Activated effector memory CD4-positive, alpha-beta T cell treated with anti-CD3 and anti-CD28 coated beads, Interleukin-2, amount 50 U/mL, for 16 hours (primary cell): ENCODE measurements at regions not wholly inside any gene's neighbourhood (a gene's known extent, or its start where the extent isn't known, plus 50 kb on each side); places are given as distances from the start of the nearest gene placed in this dataset.
"Not testable (repeated sequence)": the region's sequence is repeated elsewhere in the genome, so short reads cannot be mapped to it uniquely, and the experiment has no call there.

Experiments used
- DNase-seq: peaks from one replicate; pipeline ENCODE4 v3.0.0-alpha.2; 2020

GRCh38 chr3:153269730-153270129 lies 107.7 kb downstream of the RAP2B start:
- DNase-seq, result no peak

GRCh38 chr3:153273217-153273616 lies 111.2 kb downstream of the RAP2B start:
- DNase-seq, result no peak

- DNase-seq, result no peak
Observed at GRCh38 chr3:153273767-153274435, 111.9 kb downstream of the RAP2B start.

GRCh38 chr3:153274561-153274960 lies 112.5 kb downstream of the RAP2B start:
- no peak for DNase-seq

GRCh38 chr3:153275514-153275913 lies 113.5 kb downstream of the RAP2B start:
- no peak for DNase-seq

- no peak for DNase-seq
Observed at GRCh38 chr3:153277029-153277428, 115.0 kb downstream of the RAP2B start.

- DNase-seq, result not testable (repeated sequence)
Observed at GRCh38 chr3:153281236-153281997, 119.4 kb downstream of the RAP2B start.

GRCh38 chr3:153282355-153282754 lies 120.3 kb downstream of the RAP2B start:
- no peak for DNase-seq

- peak; percentile 73 for DNase-seq
Observed at GRCh38 chr3:153284282-153284938, 122.4 kb downstream of the RAP2B start.

- DNase-seq, result no peak
Observed at GRCh38 chr3:153285194-153285641, 123.2 kb downstream of the RAP2B start.

GRCh38 chr3:153285982-153286381 lies 124.0 kb downstream of the RAP2B start:
- no peak for DNase-seq

- DNase-seq, result no peak
Observed at GRCh38 chr3:153287017-153287416, 125.0 kb downstream of the RAP2B start.

GRCh38 chr3:153289334-153289808 lies 127.3 kb downstream of the RAP2B start:
- DNase-seq, result no peak

GRCh38 chr3:153290268-153291015 lies 128.4 kb downstream of the RAP2B start:
- DNase-seq, result no peak

- no peak for DNase-seq
Observed at GRCh38 chr3:153291059-153291685, 129.1 kb downstream of the RAP2B start.

GRCh38 chr3:153293265-153293664 lies 131.2 kb downstream of the RAP2B start:
- DNase-seq, result no peak

- no peak for DNase-seq
Observed at GRCh38 chr3:153295901-153296300, 133.9 kb downstream of the RAP2B start.

- DNase-seq, result no peak
Observed at GRCh38 chr3:153305189-153305588, 143.2 kb downstream of the RAP2B start.

GRCh38 chr3:153311541-153311940 lies 149.5 kb downstream of the RAP2B start:
- DNase-seq, result no peak

- DNase-seq, result no peak
Observed at GRCh38 chr3:153313302-153313965, 151.4 kb downstream of the RAP2B start.

GRCh38 chr3:153314038-153314437 lies 152.0 kb downstream of the RAP2B start:
- DNase-seq, result no peak

GRCh38 chr3:153315781-153316180 lies 153.8 kb downstream of the RAP2B start:
- DNase-seq, result no peak
